Transverse colon (tissue), 3 donors: ENCODE measurements at regions not wholly inside any gene's neighbourhood (a gene's known extent, or its start where the extent isn't known, plus 50 kb on each side); places are given as distances from the start of the nearest gene placed in this dataset.

Experiments
- CTCF ChIP-seq, 5 experiments: fragments of 200-600 bp in 3 of 5; fragments of 450-650 bp in 2 of 5; sonication (generic) in 3 of 5; IDR thresholded peaks; 1 replicate in 2 of 5; 2 replicates in 3 of 5; pipeline ENCODE4 v1.5.1; 2016 to 2017; ENCODE audit warnings: antibody characterized with exemption in 5 of 5, inconsistent platforms in 3 of 5, mild to moderate bottlenecking in 2 of 5, moderate library complexity in 1 of 5
- EP300 ChIP-seq: sonication (generic); formaldehyde crosslinking; IDR thresholded peaks from one replicate; pipeline ENCODE4 v1.6.1; 2017; ENCODE audit warnings: antibody characterized with exemption, low read depth
- POLR2A ChIP-seq: fragments of 450-650 bp; IDR thresholded peaks from one replicate; pipeline ENCODE4 v1.6.1; 2016; ENCODE audit warnings: antibody characterized with exemption, mild to moderate bottlenecking, moderate library complexity

- no peak for TF ChIP-seq POLR2A
- no peak for TF ChIP-seq CTCF (IDR thresholded peaks at IDR 0.05)
- no peak for TF ChIP-seq EP300
These were observed 94.9 kb downstream of the FAM161A start for GRCh38 chr2:61759005-61759404.
